HCT116 (cell line): ENCODE measurements at regions not wholly inside any gene's neighbourhood (a gene's known extent, or its start where the extent isn't known, plus 50 kb on each side); places are given as distances from the start of the nearest gene placed in this dataset.

ENCODE experiments used
- ATAC-seq: fragments of 200-7000 bp; cut with Tn5 transposase; 2 replicates; pipeline ENCODE4 v1.9.1; 2020; ENCODE audit warnings: mild to moderate bottlenecking, moderate library complexity
- BruUV-seq: library from RNA; stranded (reverse); fragments of 400-500 nt; replicated peaks from 2 replicates; lab custom pipeline; 2021; lab: Mats Ljungman, UMichigan
- CTCF ChIA-PET: fragments of 300-600 bp; sonication (Branson Sonifier 250); formaldehyde crosslinking; loops from one replicate; lab custom pipeline; 2021; ENCODE audit warnings: antibody characterized with exemption; lab: Charles Lee
- POLR2A ChIA-PET: fragments of 300-600, 350-600 bp; sonication (Branson Sonifier 250); formaldehyde crosslinking; loops from one replicate; lab custom pipeline; 2021; ENCODE audit warnings: antibody characterized with exemption; lab: Charles Lee
- RAD21 ChIA-PET, 2 experiments: fragments of 300-600 bp; sonication (Branson Sonifier 250); formaldehyde crosslinking; loops; one replicate each; lab custom pipeline; 2023; ENCODE audit warnings: low total read pairs in 2 of 2; ENCODE audit not compliant: uncharacterized antibody in 2 of 2, unreplicated experiment in 2 of 2, low non-redundant PET in 1 of 2; lab: Charles Lee
- DNase-seq: peaks from one replicate; pipeline ENCODE4 v3.0.0-alpha.2; 2010; ENCODE audit warnings: low read depth, low spot score
- H2AFZ ChIP-seq: fragments of 200-600 bp; shearing (Covaris generic), sonication (generic); 2 replicates; pipeline ENCODE4 v1.6.1; 2017; ENCODE audit warnings: low read depth, mixed run types, mixed read lengths, antibody characterized with exemption, low read length; ENCODE audit not compliant: poor library complexity, severe bottlenecking
- H3K27ac ChIP-seq: 2 replicates; pipeline ENCODE4 v1.5.1; 2012; ENCODE audit warnings: low read depth, low read length
- H3K27me3 ChIP-seq: fragments of 200-600 bp; sonication (generic); 2 replicates; pipeline ENCODE4 v1.6.1; 2016; ENCODE audit warnings: mixed run types, low read length, mixed read lengths; ENCODE audit not compliant: insufficient read depth
- H3K36me3 ChIP-seq, 2 experiments: fragments of 200-500 bp in 1 of 2; fragments of 200-600 bp in 1 of 2; sonication (Bioruptor generic) in 1 of 2; sonication (generic) in 1 of 2; 2 replicates each; pipeline versions ENCODE4 v1.5.1 to v1.6.1; 2014 to 2016; ENCODE audit warnings: low read length in 2 of 2, inconsistent platforms in 1 of 2, mixed read lengths in 1 of 2, mixed run types in 1 of 2; ENCODE audit not compliant: insufficient read depth in 2 of 2, control insufficient read depth in 1 of 2
- H3K4me1 ChIP-seq, 2 experiments: fragments of 200-600 bp in 1 of 2; sonication (generic) in 1 of 2; 2 replicates each; pipeline versions ENCODE4 v1.5.1 to v1.6.1; 2012 to 2017; ENCODE audit warnings: low read length in 2 of 2, inconsistent platforms in 1 of 2, mild to moderate bottlenecking in 1 of 2, mixed read lengths in 1 of 2, mixed run types in 1 of 2, moderate library complexity in 1 of 2; ENCODE audit not compliant: insufficient read depth in 2 of 2, control insufficient read depth in 1 of 2
- H3K4me2 ChIP-seq: fragments of 200-600 bp; sonication (generic); 2 replicates; pipeline ENCODE4 v1.6.1; 2017; ENCODE audit warnings: mixed run types, low read length, mixed read lengths
- H3K4me3 ChIP-seq, 2 experiments: fragments of 200-600 bp in 1 of 2; sonication (generic) in 1 of 2; replicated peaks in 1 of 2; 2 replicates each; pipeline ENCODE4 v1.5.1; 2011 to 2016; ENCODE audit warnings: low read length in 2 of 2, control low read depth in 1 of 2, low read depth in 1 of 2, mild to moderate bottlenecking in 1 of 2, mixed read lengths in 1 of 2, mixed run types in 1 of 2
- H3K79me2 ChIP-seq: fragments of 200-600 bp; sonication (generic); 2 replicates; pipeline ENCODE4 v1.6.1; 2017; ENCODE audit warnings: mild to moderate bottlenecking, mixed run types, low read length, moderate library complexity, mixed read lengths; ENCODE audit not compliant: insufficient read depth
- H3K9ac ChIP-seq: fragments of 200-600 bp; sonication (generic); 2 replicates; pipeline ENCODE4 v1.6.1; 2016; ENCODE audit warnings: low read length, mixed read lengths
- H3K9me2 ChIP-seq: fragments of 200-600 bp; sonication (generic), shearing (Covaris generic); 2 replicates; pipeline ENCODE4 v1.6.1; 2017; ENCODE audit warnings: mixed run types, mild to moderate bottlenecking, moderate library complexity; ENCODE audit not compliant: insufficient read depth
- H3K9me3 ChIP-seq, 2 experiments: fragments of 200-500 bp in 1 of 2; fragments of 200-600 bp in 1 of 2; sonication (Bioruptor generic) in 1 of 2; sonication (generic) in 1 of 2; 2 replicates each; pipeline ENCODE4 v1.6.1; 2014 to 2017; ENCODE audit warnings: low read length in 2 of 2, mixed read lengths in 2 of 2, inconsistent platforms in 1 of 2, low read depth in 1 of 2, mild to moderate bottlenecking in 1 of 2, mixed run types in 1 of 2, moderate library complexity in 1 of 2; ENCODE audit not compliant: control insufficient read depth in 1 of 2, insufficient read depth in 1 of 2
- H4K20me1 ChIP-seq: fragments of 200-600 bp; sonication (generic), shearing (Covaris generic); 2 replicates; pipeline ENCODE4 v1.6.1; 2017; ENCODE audit warnings: mixed run types, mild to moderate bottlenecking, moderate library complexity; ENCODE audit not compliant: insufficient read depth
- ATF3 ChIP-seq: IDR thresholded peaks from 2 replicates; pipeline ENCODE4 v1.6.1; 2012
- CBX3 ChIP-seq: IDR thresholded peaks from 2 replicates; pipeline ENCODE4 v1.6.1; 2012; ENCODE audit warnings: low read depth
- EGR1 ChIP-seq: IDR thresholded peaks from 2 replicates; pipeline ENCODE4 v1.6.1; 2012; ENCODE audit warnings: low read depth
- EZH2 ChIP-seq: fragments of 200-600 bp; sonication (generic); IDR thresholded peaks from 2 replicates; pipeline ENCODE4 v1.6.1; 2017; ENCODE audit warnings: antibody characterized with exemption, mixed run types
- EZH2phosphoT487 ChIP-seq: fragments of 200-600 bp; IDR thresholded peaks from 2 replicates; pipeline ENCODE4 v1.6.1; 2018; ENCODE audit warnings: antibody characterized with exemption, borderline replicate concordance
- FOSL1 ChIP-seq: IDR thresholded peaks from 2 replicates; pipeline ENCODE4 v1.6.1; 2012; ENCODE audit warnings: low read depth
- JUND ChIP-seq: IDR thresholded peaks from 2 replicates; pipeline ENCODE4 v1.6.1; 2012
- POLR2A ChIP-seq: IDR thresholded peaks from 2 replicates; pipeline ENCODE4 v1.7.0; 2011; ENCODE audit warnings: borderline replicate concordance; ENCODE audit not compliant: insufficient read depth, insufficient read length; ENCODE audit errors: extremely low read depth
- POLR2AphosphoS5 ChIP-seq: IDR thresholded peaks from 2 replicates; pipeline ENCODE4 v1.6.1; 2011; ENCODE audit warnings: mild to moderate bottlenecking, low read depth, low read length, moderate library complexity
- RAD21 ChIP-seq: IDR thresholded peaks from 2 replicates; pipeline ENCODE4 v1.6.1; 2012; ENCODE audit warnings: low read depth, mild to moderate bottlenecking
- REST ChIP-seq: IDR thresholded peaks from 2 replicates; pipeline ENCODE4 v1.6.1; 2012; ENCODE audit warnings: low read depth
- SIN3A ChIP-seq: IDR thresholded peaks from 2 replicates; pipeline ENCODE4 v1.6.1; 2012; ENCODE audit warnings: low read depth
- SRF ChIP-seq: IDR thresholded peaks from 2 replicates; pipeline ENCODE4 v1.6.1; 2012; ENCODE audit warnings: low read depth
- TCF7L2 ChIP-seq: IDR thresholded peaks from 2 replicates; pipeline ENCODE4 v1.7.0; 2011; ENCODE audit warnings: borderline replicate concordance, inconsistent platforms; ENCODE audit not compliant: insufficient read depth, insufficient read length; ENCODE audit errors: extremely low read depth
- ZBTB33 ChIP-seq: IDR thresholded peaks from 2 replicates; pipeline ENCODE4 v1.6.1; 2011; ENCODE audit warnings: mild to moderate bottlenecking, low read length, moderate library complexity; ENCODE audit not compliant: insufficient replicate concordance; ENCODE audit errors: extremely low read depth
- ZNF274 ChIP-seq: fragments of 200-500 bp; sonication (Bioruptor generic); IDR thresholded peaks from 2 replicates; pipeline ENCODE4 v1.6.1; 2014; ENCODE audit warnings: mild to moderate bottlenecking, low read depth, low read length, inconsistent platforms
- intact Hi-C: fragments of 100-400 bp; cut with micrococcal nuclease; formaldehyde crosslinking; loops from 2 replicates; pipeline ENCODE4 v1.10.0; 2022

GRCh38 chr9:119060629-119061385, 308.4 kb downstream of the BRINP1 start:
- POLR2A ChIA-PET: no interaction called here
- Histone ChIP-seq H3K27ac (no peak overlapping the region), H3K4me1 (no peaks in the 10 kb centered on the region), H3K4me3 (no peak overlapping the region), H3K9me3 (peaks cover 0 to 5% of the 10 kb centered on the region in 2 experiments; a peak in 1 of 4 replicates), H3K36me3 (no peaks in the 10 kb centered on the region), H3K9ac (no peak overlapping the region), H3K79me2 (no peaks in the 10 kb centered on the region), H3K27me3 (no peaks in the 10 kb centered on the region), H3K9me2 (no peaks in the 10 kb centered on the region), H4K20me1 (no peaks in the 10 kb centered on the region; the same call in 1 of the 2 replicates), H2AFZ (no peak overlapping the region), H3K4me2 (no peak overlapping the region)
- RAD21 ChIA-PET: no interaction called here
- no peak for ATAC-seq
- CTCF ChIA-PET: no interaction called here
- BruUV-seq: no TSS peak
- no peak for DNase-seq
- TF ChIP-seq FOSL1 (no peak), RAD21 (no peak), JUND (no peak), SRF (no peak), EZH2 (no peak), TCF7L2 (no peak), SIN3A (no peak), EGR1 (no peak), POLR2AphosphoS5 (no peak), EZH2phosphoT487 (no peak), ATF3 (no peak), ZNF274 (no peak), REST (no peak), POLR2A (no peak), CBX3 (no peak), ZBTB33 (no peak)
- intact Hi-C loops: no loop called here
